Pancreas (tissue), 10 donors: ENCODE measurements at regions not wholly inside any gene's neighbourhood (a gene's known extent, or its start where the extent isn't known, plus 50 kb on each side); places are given as distances from the start of the nearest gene placed in this dataset.

ENCODE experiments used
- ATAC-seq, 4 donors: fragments of 200-7000 bp; cut with Tn5 transposase; one replicate each; pipeline versions ENCODE4 v1.8.0 to v1.9.1; 2020; ENCODE audit warnings: mild to moderate bottlenecking in 4 of 4, moderate library complexity in 4 of 4
- DNase-seq, 6 donors: peaks; one replicate each; pipeline ENCODE4 v3.0.0-alpha.2; 2020
- FAIRE-seq: peaks from 2 replicates; lab custom pipeline; 2012; peaks lifted over from hg19 to GRCh38; lab: Jason Lieb, UNC
- H3K27ac ChIP-seq, 4 donors: fragments of 200-600 bp; sonication (generic); 1 replicate in 3 of 4; 2 replicates in 1 of 4; pipeline versions ENCODE4 v1.5.0 to v1.8.0; 2020
- H3K27me3 ChIP-seq, 4 donors: fragments of 200-600 bp; one replicate each; pipeline ENCODE4 v1.8.0; 2021
- H3K36me3 ChIP-seq, 3 donors: fragments of 200-600 bp; sonication (generic) in 1 of 3; one replicate each; pipeline versions ENCODE4 v1.5.0 to v1.8.0; 2020 to 2021
- H3K4me1 ChIP-seq, 3 donors: fragments of 200-600 bp; one replicate each; pipeline ENCODE4 v1.8.0; 2021
- H3K4me3 ChIP-seq, 4 donors: fragments of 200-600 bp; sonication (generic) in 2 of 4; one replicate each; pipeline versions ENCODE4 v1.5.0 to v1.8.0; 2020 to 2021
- H3K9me3 ChIP-seq, 4 donors: fragments of 200-600 bp; one replicate each; pipeline ENCODE4 v1.8.0; 2021
- WGBS, 2 donors: extraction: QIAGEN DNeasy Blood & Tissue Kit; methylation state at CpG; one replicate each; pipeline ENCODE4 v1.1.7; 2013; 5-methylcytosine and 5-hydroxymethylcytosine counted together
- intact Hi-C, 3 donors: fragments of 100-400 bp; cut with DNase I; formaldehyde crosslinking; loops; one replicate each; pipeline versions ENCODE4 v1.11.1 to v1.14.2; 2022
- TF ChIP-seq, protein P1 (sequence below), 4 donors: fragments of 200-600 bp; sonication (generic) in 3 of 4; IDR thresholded peaks; one replicate each; pipeline versions ENCODE4 v1.5.0 to v1.8.0; 2021; ENCODE audit warnings: antibody characterized with exemption in 4 of 4
- donor health status: healthy with polysubstance abuse.
- donor health status: DM: no; HTN: no; CAD: no; lungs with moderate emphysema.
- donor health status: DM: no; HTN: no; CAD: no.
- donor health status: control.
- donor health status: control.
- donor health status: Bipolar disorder and iron deficiency.
- donor health status: DM: yes; HTN: yes; CAD: no.
- donor health status: DM: no; HTN: no; CAD: no.
- donor health status: DM: no; HTN: no; CAD: no.
- donor health status: DM: yes; HTN: yes; CAD: no.

DNA sequence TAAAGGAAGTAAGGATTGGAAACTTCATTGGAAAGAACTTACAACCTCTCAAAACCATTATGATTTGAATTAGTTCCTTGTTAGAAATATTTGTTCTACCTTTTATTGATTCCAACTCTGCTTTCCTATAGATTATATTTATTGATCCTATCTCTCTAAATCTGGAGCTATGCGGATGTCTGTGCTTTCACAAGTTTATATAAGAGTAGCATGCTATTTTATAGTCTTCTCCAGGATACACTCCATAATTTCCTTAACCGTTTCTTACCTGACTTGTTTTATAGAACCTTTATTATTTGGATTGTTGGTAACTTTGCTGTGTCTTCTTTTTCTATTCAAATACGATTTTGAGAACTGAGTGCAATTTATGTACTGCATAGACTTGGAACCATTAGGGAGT lies 668.1 kb downstream of the RAPGEF2 start:
- intact Hi-C loops = no loop called here
- no peak overlapping the region for H3K27ac ChIP-seq
- H3K9me3 ChIP-seq = no peaks in the 10 kb centered on the region
- no peaks in the 10 kb centered on the region for H3K27me3 ChIP-seq
- H3K4me3 ChIP-seq = no peak overlapping the region
- TF ChIP-seq, protein P1, sequence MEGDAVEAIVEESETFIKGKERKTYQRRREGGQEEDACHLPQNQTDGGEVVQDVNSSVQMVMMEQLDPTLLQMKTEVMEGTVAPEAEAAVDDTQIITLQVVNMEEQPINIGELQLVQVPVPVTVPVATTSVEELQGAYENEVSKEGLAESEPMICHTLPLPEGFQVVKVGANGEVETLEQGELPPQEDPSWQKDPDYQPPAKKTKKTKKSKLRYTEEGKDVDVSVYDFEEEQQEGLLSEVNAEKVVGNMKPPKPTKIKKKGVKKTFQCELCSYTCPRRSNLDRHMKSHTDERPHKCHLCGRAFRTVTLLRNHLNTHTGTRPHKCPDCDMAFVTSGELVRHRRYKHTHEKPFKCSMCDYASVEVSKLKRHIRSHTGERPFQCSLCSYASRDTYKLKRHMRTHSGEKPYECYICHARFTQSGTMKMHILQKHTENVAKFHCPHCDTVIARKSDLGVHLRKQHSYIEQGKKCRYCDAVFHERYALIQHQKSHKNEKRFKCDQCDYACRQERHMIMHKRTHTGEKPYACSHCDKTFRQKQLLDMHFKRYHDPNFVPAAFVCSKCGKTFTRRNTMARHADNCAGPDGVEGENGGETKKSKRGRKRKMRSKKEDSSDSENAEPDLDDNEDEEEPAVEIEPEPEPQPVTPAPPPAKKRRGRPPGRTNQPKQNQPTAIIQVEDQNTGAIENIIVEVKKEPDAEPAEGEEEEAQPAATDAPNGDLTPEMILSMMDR (IDR thresholded peaks at IDR 0.05) = no peak
- FAIRE-seq (no peak), DNase-seq (no peak), ATAC-seq (no peak)
- no peaks in the 10 kb centered on the region for H3K4me1 ChIP-seq
- no peaks in the 10 kb centered on the region for H3K36me3 ChIP-seq
- WGBS, 2 donors = 45 to 59% methylated on average over 3 of the region's 3 CpGs

DNA sequence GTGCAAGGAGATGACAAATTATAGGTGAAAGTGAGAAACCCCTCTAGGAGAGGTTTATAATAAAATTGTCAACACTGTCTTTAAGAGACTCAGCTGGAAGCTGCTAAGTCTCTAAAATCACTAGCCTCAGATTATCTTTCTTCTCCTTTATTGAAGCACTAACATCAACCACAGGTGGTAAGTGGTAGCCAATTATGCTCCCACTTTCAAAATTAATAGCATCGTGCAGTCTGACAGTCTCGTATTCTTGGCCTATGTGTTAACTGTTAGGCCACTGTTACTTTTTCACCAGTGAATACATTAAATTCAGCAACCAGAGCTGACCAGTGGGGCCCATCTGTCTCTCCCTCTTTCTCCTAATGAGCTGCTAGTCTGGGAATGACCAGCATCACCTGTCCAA lies 674.1 kb downstream of the RAPGEF2 start:
- intact Hi-C loops = no loop called here
- Histone ChIP-seq H3K4me1 (no peaks in the 10 kb centered on the region), H3K4me3 (no peak overlapping the region), H3K27ac (no peak overlapping the region), H3K9me3 (no peaks in the 10 kb centered on the region), H3K36me3 (no peaks in the 10 kb centered on the region), H3K27me3 (no peaks in the 10 kb centered on the region)
- TF ChIP-seq, protein P1 (IDR thresholded peaks at IDR 0.05) = no peak
- no peak for DNase-seq
- 80 to 89% methylated on average over 2 of the region's 2 CpGs for WGBS, 2 donors
- ATAC-seq = no peak
- FAIRE-seq = no peak

DNA sequence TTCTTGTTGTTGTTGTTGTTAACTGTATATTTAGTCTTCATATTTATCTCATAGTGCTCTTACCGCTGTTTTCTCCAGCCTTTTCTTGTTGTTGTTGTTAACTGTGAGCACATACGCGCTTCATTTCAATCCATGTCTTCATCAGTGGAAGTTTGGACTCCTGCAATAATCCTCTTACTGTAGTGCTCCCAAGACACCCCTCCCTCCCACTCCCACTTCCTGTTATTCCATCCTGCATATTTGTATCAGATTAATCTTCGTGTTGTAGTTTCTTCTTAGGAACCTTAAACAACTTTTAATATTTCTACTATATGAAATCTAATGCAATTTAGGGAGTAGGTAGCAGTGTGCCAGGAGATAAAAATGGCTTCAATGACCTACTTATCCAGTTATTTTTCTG lies 674.8 kb downstream of the RAPGEF2 start:
- H3K4me1 ChIP-seq = no peaks in the 10 kb centered on the region
- H3K27me3 ChIP-seq = no peaks in the 10 kb centered on the region
- H3K4me3 ChIP-seq = no peak overlapping the region
- intact Hi-C loops = no loop called here
- FAIRE-seq (no peak), ATAC-seq (no peak), DNase-seq (no peak)
- H3K27ac ChIP-seq = no peak overlapping the region
- 82 to 85% methylated on average over 4 of the region's 4 CpGs for WGBS, 2 donors
- H3K36me3 ChIP-seq = no peaks in the 10 kb centered on the region
- TF ChIP-seq, protein P1 (IDR thresholded peaks at IDR 0.05) = no peak
- no peaks in the 10 kb centered on the region for H3K9me3 ChIP-seq

DNA sequence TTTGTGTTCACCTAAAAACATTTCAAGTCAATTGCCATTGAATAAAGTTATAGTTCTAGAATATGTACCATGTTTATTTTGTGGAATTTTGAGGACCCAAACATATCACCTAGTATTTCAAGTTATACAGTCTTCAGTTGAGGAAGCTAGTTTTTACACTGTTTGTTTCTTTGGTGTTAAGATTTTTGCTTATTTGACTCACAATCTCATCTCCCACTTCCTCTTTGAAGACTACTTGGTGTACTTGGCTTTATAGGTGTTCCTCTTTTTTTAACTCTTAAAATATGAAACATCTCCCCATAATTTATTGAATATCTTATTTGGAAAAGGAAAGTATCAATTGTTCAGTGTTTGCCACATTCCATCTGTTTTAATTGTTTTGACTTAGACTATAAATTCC lies 675.4 kb downstream of the RAPGEF2 start:
- H3K4me3 ChIP-seq = no peak overlapping the region
- TF ChIP-seq, protein P1 (IDR thresholded peaks at IDR 0.05) = no peak
- no peak for FAIRE-seq
- intact Hi-C loops = no loop called here
- no peak overlapping the region for H3K27ac ChIP-seq
- H3K9me3 ChIP-seq = no peaks in the 10 kb centered on the region
- no peak for DNase-seq
- H3K27me3 ChIP-seq = no peaks in the 10 kb centered on the region
- no peaks in the 10 kb centered on the region for H3K4me1 ChIP-seq
- ATAC-seq = no peak
- no peaks in the 10 kb centered on the region for H3K36me3 ChIP-seq

DNA sequence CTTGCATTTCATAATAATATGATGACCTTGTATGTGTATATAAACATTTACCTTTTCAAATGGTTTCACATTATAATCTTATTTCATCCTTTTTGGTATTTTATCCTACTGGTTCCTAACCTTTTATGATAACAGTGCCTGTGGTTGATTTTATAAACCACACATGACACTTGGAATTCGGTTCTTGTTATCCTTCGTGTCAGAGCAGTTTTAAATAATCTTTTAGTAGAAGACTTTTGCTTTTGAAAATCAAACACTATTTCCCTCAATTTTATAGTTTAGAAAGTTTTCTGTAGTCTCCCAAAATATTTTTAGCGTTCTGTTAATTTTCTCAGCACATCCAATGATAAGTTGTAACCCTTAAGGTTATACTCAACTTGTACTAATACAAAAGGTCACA lies 676.8 kb downstream of the RAPGEF2 start:
- no peaks in the 10 kb centered on the region for H3K27me3 ChIP-seq
- no peak overlapping the region for H3K4me3 ChIP-seq
- DNase-seq (no peak), ATAC-seq (no peak), FAIRE-seq (no peak)
- TF ChIP-seq, protein P1 (IDR thresholded peaks at IDR 0.05) = no peak
- intact Hi-C loops = no loop called here
- no peak overlapping the region for H3K27ac ChIP-seq
- H3K4me1 ChIP-seq = no peaks in the 10 kb centered on the region
- 57 to 76% methylated on average over 3 of the region's 3 CpGs for WGBS, 2 donors
- H3K36me3 ChIP-seq = no peaks in the 10 kb centered on the region
- H3K9me3 ChIP-seq = no peaks in the 10 kb centered on the region
